OCI-LY3 (cell line): ENCODE measurements at regions not wholly inside any gene's neighbourhood (a gene's known extent, or its start where the extent isn't known, plus 50 kb on each side); places are given as distances from the start of the nearest gene placed in this dataset.

Experiments used
- CTCF ChIP-seq: fragments of 200-600, 300-600 bp; sonication (generic); IDR thresholded peaks from 2 replicates; pipeline ENCODE4 v1.5.1; 2014; ENCODE audit warnings: antibody characterized with exemption, low read length, low read depth
- EZH2phosphoT487 ChIP-seq: fragments of 200-600 bp; shearing (Covaris generic); IDR thresholded peaks from 2 replicates; pipeline ENCODE4 v1.6.1; 2018; ENCODE audit warnings: antibody characterized with exemption, mixed run types, low read depth

DNA sequence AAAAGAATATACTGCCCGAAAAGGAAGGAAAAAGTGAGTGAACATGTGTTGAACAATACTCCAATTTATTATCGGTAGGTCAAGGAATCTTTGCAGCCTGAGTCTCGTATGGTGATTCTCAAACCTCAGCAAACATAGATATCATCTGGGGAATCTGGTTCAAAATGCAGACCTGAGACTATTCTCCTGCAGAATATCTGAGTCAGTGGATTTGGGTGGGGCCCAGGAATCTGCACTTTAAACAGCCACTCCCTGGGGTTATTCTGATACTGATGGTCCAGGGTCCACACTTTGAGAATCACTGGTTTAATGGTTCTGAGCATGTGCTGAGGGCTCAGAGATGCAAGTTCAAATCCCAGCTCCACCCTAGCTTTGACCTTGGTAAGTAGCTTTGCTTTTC is 53.6 kb upstream of the GRK3 start:
- TF ChIP-seq CTCF (no peak), EZH2phosphoT487 (no peak)
